Activated T-helper 1 cell treated with anti-CD3 and anti-CD28 coated beads, Interleukin-12 subunit alpha, Interleukin-12 subunit beta, Interleukin-2, Interleukin-4 antibody, amounts not matched to agents 30 ng/mL and 10 ng/mL and 1 ng/mL, durations not matched to agents 14 hours and 24 hours and 36 hours (primary cell): ENCODE measurements at regions not wholly inside any gene's neighbourhood (a gene's known extent, or its start where the extent isn't known, plus 50 kb on each side); places are given as distances from the start of the nearest gene placed in this dataset.

Experiments used
- DNase-seq: peaks from one replicate; pipeline ENCODE4 v3.0.0; 2021; ENCODE audit warnings: low spot score
- H3K27ac Mint-ChIP-seq: one replicate; pipeline ENCODE4 v1.8.0; 2021; ENCODE audit warnings: mild to moderate bottlenecking, mixed read lengths
- H3K27me3 Mint-ChIP-seq: one replicate; pipeline ENCODE4 v1.8.0; 2022; ENCODE audit warnings: mild to moderate bottlenecking, moderate library complexity, mixed read lengths; ENCODE audit not compliant: insufficient read depth
- H3K36me3 Mint-ChIP-seq: one replicate; pipeline ENCODE4 v1.8.0; 2021; ENCODE audit warnings: low read depth, mixed read lengths
- H3K4me1 Mint-ChIP-seq: one replicate; pipeline ENCODE4 v1.8.0; 2021; ENCODE audit warnings: low read depth, mixed read lengths
- H3K4me3 Mint-ChIP-seq: one replicate; pipeline ENCODE4 v1.8.0; 2021; ENCODE audit warnings: mild to moderate bottlenecking, moderate library complexity, mixed read lengths
- H3K9me3 Mint-ChIP-seq: one replicate; pipeline ENCODE4 v1.8.0; 2021; ENCODE audit warnings: mixed read lengths
- intact Hi-C: fragments of 100-400 bp; cut with micrococcal nuclease; formaldehyde crosslinking; loops from one replicate; pipeline ENCODE4 v1.15.1; 2024

DNA sequence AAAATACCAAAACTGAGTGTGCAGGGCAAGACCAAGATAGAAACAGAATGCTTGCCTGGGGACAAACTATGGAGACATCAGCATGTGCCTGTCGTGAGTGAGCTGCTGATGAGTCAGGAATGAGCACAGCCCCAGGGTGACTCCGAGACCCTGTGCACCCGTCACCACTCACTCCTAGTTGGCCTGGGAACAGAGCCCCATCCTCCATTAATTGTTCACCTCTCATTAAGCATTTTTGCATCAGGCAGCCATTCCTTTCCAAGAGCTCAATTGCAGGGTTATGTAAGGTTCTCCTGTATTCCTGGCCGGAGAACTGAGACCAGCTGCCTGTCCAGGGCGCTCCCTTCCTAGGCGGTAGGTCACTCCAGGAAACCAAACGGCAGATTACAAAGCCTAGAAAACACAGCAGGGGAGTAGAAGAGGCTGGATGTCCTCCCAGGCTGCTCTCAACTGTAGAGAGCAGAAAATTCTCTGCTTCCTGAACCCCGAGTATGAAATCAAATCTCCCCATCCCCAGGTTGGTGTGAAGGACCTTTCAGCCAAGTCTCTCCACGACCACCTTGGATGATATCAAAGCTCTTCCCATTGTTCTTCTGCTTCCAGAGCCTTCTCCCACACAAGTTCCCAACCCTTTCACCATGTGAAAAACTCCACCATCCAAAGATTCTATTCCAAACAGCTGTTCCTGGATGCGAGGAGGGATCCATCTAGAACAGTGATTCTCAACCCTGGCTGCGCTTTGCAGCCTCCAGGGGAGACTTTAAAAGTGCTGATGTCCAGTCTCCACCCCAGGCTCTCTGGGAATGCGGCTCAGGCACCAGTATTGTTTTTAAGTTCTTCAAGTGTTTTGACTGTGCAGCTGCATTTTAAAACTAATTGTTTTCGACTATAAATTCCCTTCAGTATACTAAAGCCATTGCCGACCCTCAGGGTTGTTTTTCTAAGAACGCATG, 532.6 kb upstream of the JARID2 start:
- peaks cover 2% of the 10 kb centered on the region for H3K27me3 Mint-ChIP-seq
- H3K36me3 Mint-ChIP-seq = peaks cover 3% of the 10 kb centered on the region
- peak overlapping the region; percentile 24 for H3K27ac Mint-ChIP-seq
- no peak for DNase-seq
- peaks cover 32% of the 10 kb centered on the region for H3K4me1 Mint-ChIP-seq
- H3K9me3 Mint-ChIP-seq = peaks cover 4% of the 10 kb centered on the region
- H3K4me3 Mint-ChIP-seq = no peak overlapping the region
- intact Hi-C loops = loop anchor here (5.0 kb wide), 3 partner anchors 51 to 441 kb away; no protein-coding TSS in a partner anchor

DNA sequence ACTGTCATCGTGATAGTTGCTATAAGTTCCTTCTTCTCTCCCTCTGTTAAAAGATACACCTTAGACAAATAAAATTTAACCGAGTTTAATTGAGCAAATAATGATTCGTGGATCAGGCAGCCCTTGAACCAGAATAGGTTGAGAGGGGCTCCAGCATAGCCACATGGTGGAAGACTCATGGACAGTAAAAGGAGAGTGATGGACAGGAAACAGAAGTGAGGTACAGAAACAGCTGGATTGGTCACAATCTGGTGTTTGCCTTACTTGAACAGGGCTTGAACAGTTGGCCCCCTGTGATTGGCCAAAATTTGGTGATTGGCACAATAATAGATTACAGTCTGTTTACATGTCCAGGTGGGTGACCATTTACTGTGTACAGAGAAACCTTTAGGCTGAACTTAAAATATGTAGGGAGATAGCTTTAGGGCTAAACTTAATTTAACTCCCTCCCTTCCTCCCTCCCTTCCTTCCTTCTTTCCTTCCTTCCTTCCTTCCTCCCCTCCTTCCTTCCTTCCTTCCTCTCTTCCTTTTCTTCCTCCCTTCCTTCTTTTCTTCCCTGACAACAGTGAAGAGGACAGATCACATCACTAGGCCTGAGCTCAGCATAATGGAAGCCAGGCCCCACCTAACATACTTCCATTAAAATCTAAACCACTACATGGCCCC, 531.8 kb upstream of the JARID2 start:
- intact Hi-C loops = loop anchor here (5.0 kb wide), 3 partner anchors 52 to 442 kb away; no protein-coding TSS in a partner anchor
- peaks cover 3% of the 10 kb centered on the region for H3K36me3 Mint-ChIP-seq
- peaks cover 2% of the 10 kb centered on the region for H3K27me3 Mint-ChIP-seq
- H3K4me1 Mint-ChIP-seq = peaks cover 32% of the 10 kb centered on the region
- DNase-seq = no peak
- H3K9me3 Mint-ChIP-seq = peaks cover 4% of the 10 kb centered on the region
- no peak overlapping the region for H3K27ac Mint-ChIP-seq
- no peak overlapping the region for H3K4me3 Mint-ChIP-seq

DNA sequence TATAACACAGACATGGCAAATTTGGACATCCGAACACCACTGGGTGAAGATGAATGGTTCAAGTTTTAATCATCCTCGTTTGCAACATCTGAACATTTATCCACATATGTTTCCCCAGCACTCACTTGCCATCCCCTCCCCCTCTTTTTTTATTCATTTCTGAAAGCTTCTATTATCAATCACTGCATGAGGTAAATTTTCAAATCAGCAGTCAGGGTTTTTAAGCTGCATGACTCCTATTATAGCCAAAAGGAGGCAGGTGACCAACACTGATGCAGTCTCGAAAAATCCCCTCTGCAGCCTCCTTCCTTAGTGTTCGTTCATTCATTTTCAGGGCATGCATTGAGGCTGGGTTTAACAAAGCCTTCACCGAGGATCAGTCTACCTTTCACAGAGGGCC, 530.8 kb upstream of the JARID2 start:
- no peak for DNase-seq
- H3K4me1 Mint-ChIP-seq = peaks cover 37% of the 10 kb centered on the region
- no peak overlapping the region for H3K27ac Mint-ChIP-seq
- H3K36me3 Mint-ChIP-seq = peaks cover 3% of the 10 kb centered on the region
- no peak overlapping the region for H3K4me3 Mint-ChIP-seq
- peaks cover 2% of the 10 kb centered on the region for H3K27me3 Mint-ChIP-seq
- peaks cover 4% of the 10 kb centered on the region for H3K9me3 Mint-ChIP-seq
- intact Hi-C loops = no loop called here

DNA sequence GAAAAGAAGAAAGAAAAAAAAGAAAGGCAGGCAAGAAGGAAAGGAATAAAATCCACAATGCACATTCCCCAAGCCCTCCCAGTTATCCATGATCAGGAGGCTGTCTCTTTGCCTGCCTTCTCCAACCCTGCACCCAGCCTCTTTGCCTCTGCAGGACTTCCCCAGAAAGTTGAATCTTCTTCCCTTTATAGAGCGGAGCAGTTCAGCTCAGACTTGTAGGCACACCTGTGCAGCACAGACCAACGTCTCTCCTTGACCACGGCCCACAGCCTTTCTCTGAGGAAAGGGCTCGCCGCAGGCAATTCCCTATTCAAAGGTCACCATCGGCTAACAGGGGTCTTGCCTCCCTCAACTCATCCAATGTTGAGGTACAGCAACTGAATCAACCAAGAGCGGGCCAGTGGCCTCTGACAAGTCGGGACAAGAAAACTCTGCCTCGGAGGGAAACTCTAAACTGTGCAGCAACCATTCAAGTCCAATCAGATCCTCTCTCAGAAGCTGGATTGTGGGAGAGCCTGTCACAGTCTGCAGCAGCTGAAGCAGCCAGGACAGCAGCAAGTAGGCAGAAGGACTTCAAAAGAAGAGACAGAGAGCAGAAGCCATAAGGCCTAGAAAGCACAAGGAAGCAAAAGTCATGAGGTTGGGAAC, 529.2 kb upstream of the JARID2 start:
- Mint-ChIP-seq H3K27me3 (peaks cover 2% of the 10 kb centered on the region), H3K36me3 (peaks cover 3% of the 10 kb centered on the region), H3K9me3 (peaks cover 4% of the 10 kb centered on the region), H3K4me3 (no peak overlapping the region), H3K4me1 (peaks cover 34% of the 10 kb centered on the region), H3K27ac (peak overlapping the region; percentile 42)
- intact Hi-C loops = loop anchor here (1.0 kb wide), 1 partner anchor 16 kb away; no protein-coding TSS in a partner anchor
- DNase-seq = no peak

DNA sequence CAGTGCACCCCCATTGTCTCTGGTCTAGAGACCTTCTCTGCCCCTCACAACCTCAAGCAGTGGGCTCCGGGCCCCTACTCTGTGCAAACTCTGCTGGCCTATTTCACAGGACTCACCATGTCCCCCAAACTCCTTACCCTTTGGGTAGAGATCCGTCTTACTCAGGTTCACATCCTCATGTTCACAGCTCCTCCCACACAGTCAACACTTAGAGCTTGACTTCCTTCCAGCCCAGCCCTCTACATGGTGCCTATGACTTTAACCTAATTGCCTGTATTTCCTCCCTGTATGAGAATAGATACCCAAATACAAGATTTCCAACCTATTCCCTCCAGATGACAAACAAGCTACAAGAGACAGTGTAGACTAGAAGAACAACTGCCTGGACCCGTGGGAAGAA, 528.6 kb upstream of the JARID2 start:
- Mint-ChIP-seq H3K27me3 (peaks cover 2% of the 10 kb centered on the region), H3K4me1 (peaks cover 34% of the 10 kb centered on the region), H3K27ac (peak overlapping the region; percentile 62), H3K36me3 (peaks cover 3% of the 10 kb centered on the region), H3K9me3 (peaks cover 4% of the 10 kb centered on the region), H3K4me3 (peak overlapping the region; percentile 13)
- intact Hi-C loops = loop anchor here (1.0 kb wide), 1 partner anchor 15 kb away; no protein-coding TSS in a partner anchor
- DNase-seq = no peak

DNA sequence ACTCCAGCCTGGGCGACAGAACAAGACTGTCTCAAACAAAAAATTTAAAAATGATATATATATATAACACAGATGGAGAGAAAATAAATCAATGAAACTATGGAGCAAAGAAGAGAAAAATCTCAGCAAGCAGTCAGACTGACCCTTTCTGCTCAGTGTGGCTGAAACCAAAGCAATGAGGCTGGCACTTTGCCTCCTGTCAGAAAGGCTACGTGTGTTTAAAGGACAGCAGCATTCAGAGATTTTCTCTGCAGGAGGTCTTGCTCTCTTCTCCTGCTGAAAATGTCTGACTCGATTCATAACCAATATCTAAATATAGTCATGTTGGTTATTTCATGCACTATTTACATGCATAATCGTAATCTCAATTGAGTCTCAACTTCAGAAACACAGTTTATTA, 527.0 kb upstream of the JARID2 start:
- H3K27ac Mint-ChIP-seq = no peak overlapping the region
- no peaks in the 10 kb centered on the region for H3K27me3 Mint-ChIP-seq
- H3K4me3 Mint-ChIP-seq = no peak overlapping the region
- H3K9me3 Mint-ChIP-seq = peaks cover 9% of the 10 kb centered on the region
- H3K4me1 Mint-ChIP-seq = peaks cover 50% of the 10 kb centered on the region
- intact Hi-C loops = no loop called here
- H3K36me3 Mint-ChIP-seq = peaks cover 3% of the 10 kb centered on the region
- DNase-seq = no peak

DNA sequence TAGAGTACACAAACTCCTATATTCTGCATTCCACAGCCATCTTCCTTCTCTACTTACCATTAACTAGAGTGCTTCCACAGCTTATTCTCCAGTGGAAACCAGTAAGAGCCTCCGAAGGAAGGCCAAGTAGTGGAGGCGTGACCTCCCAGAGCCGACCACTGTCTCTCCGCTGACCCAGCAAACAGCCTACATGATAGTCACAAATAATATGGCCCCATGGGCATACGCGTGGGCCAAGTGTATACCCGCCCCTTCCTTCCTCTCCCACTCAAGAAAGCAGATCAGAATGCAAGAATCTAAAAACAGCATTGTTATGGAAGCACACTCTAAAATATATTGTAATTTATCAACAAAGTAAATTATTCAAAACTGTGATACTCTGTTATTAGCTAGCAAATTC, 526.6 kb upstream of the JARID2 start:
- peak overlapping the region; percentile 56 for H3K27ac Mint-ChIP-seq
- H3K4me3 Mint-ChIP-seq = no peak overlapping the region
- DNase-seq = no peak
- no peaks in the 10 kb centered on the region for H3K27me3 Mint-ChIP-seq
- intact Hi-C loops = no loop called here
- H3K36me3 Mint-ChIP-seq = peaks cover 4% of the 10 kb centered on the region
- H3K9me3 Mint-ChIP-seq = peaks cover 12% of the 10 kb centered on the region
- H3K4me1 Mint-ChIP-seq = peaks cover 54% of the 10 kb centered on the region

DNA sequence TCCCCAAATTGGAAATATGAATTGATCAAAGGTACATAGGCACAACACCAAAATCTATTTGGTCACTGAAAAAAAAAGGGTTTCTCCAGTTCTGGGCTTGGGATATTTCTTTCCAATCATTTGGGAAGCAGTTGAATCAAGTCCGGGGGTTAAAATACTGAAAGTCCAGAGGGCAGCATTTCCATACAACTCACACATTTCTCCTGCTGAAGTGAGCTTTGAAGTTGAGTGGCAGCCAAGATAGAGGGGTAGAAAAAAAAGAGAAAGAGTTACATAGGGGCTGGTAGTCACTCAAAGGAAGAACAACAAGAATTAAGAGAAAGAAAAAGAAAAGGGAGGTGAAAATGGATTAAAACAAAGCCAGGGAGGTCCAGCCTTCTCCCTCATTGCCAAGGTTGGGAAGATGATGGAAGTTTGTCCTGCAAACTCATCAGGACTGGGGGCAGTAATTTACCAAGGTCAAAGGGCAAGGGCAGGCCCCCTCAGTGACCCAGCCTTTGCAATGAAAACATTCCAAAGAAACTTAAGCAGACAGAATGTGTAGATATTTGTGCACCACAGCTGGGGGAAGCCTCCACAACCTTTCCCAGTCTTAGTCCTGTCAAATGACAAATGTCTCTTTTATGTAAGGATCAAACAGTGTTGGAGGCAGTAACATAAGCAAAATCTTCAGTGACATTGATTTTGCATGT, 525.3 kb upstream of the JARID2 start:
- Mint-ChIP-seq H3K27me3 (no peaks in the 10 kb centered on the region), H3K27ac (peak overlapping the region; percentile 49), H3K4me1 (peaks cover 58% of the 10 kb centered on the region), H3K9me3 (peaks cover 12% of the 10 kb centered on the region), H3K36me3 (peaks cover 4% of the 10 kb centered on the region), H3K4me3 (no peak overlapping the region)
- DNase-seq = no peak
- intact Hi-C loops = no loop called here

DNA sequence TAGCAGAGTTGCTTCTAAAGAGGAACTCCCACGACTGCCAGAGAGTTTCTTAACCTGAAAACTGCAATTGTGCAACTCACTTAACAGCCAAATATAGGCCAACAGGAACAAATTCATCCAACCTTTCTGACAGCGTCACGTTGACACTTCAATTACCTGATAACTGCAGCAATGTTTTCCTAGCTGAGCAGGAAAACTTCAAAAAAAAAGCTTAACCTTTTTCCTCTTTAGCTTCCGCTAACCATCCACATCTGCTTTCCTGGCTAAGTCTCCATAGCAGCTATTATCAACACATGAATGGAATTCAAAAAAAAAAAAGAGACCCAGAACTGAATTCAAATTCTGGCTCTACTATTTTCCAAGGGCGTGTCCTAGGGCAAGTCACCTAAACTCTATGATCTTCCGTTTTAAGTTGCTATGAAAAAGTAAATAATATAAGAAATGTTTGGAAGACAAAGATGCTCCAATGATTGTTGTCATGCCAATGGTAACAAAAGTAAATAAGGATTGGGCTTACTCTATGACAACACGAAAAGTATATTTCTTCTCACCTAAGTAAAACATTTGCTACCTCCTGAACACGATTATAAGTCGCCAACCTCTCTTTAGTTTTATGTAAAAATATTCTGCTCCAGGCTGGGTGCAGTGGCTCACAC, 524.6 kb upstream of the JARID2 start:
- H3K27ac Mint-ChIP-seq = peak overlapping the region; percentile 49
- no peaks in the 10 kb centered on the region for H3K27me3 Mint-ChIP-seq
- H3K36me3 Mint-ChIP-seq = peaks cover 4% of the 10 kb centered on the region
- no peak overlapping the region for H3K4me3 Mint-ChIP-seq
- DNase-seq = no peak
- intact Hi-C loops = no loop called here
- peaks cover 58% of the 10 kb centered on the region for H3K4me1 Mint-ChIP-seq
- H3K9me3 Mint-ChIP-seq = peaks cover 12% of the 10 kb centered on the region

DNA sequence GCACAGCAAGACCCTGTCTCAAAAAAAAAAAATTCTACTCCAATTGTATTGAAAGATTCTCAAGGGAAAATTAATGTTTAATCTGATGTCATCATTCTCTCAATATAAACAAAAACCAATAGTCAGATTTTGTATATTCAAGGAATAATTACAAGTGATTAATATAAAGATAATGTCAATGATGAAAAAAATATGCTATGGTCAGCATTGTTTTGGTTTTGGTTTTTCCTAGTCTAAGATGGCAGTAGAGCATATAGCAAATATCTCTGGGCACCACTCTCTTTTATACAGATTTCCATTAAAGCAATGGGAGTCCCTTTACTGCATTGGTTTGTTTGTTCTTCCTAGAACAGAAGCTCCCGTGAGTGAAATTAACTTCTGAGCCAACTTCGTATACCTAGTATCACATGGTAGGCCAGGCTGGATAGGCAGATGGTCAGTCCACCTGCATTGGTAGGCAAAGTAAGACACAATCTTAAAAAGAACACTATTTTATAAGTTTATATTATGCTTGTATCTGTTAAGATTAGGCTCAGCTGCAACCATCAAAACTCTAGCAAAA, 523.8 kb upstream of the JARID2 start:
- Mint-ChIP-seq H3K4me1 (peaks cover 51% of the 10 kb centered on the region), H3K36me3 (peaks cover 7% of the 10 kb centered on the region), H3K9me3 (peaks cover 14% of the 10 kb centered on the region), H3K4me3 (no peak overlapping the region), H3K27ac (no peak overlapping the region), H3K27me3 (no peaks in the 10 kb centered on the region)
- no peak for DNase-seq
- intact Hi-C loops = no loop called here

DNA sequence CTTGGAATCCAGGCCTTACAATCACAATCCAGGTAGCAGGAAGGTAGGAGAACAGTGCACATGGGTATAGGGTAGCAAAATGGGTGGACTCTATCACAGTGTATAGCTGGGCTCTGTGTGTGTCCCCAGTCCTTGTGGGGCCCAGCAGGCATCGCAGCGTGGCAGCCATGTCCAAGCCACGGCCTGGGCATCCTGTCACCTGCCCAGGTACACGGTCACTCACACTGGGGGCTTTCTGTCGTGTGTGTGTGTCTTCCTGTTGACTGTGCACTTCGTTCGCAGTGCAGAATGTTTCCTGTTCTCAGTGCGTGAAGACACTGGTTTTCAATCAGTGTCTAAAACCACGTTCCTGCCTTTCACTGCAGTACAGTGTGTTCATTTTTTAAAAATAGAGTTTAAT, 523.2 kb upstream of the JARID2 start:
- DNase-seq = no peak
- no peak overlapping the region for H3K27ac Mint-ChIP-seq
- H3K4me3 Mint-ChIP-seq = no peak overlapping the region
- H3K4me1 Mint-ChIP-seq = peaks cover 45% of the 10 kb centered on the region
- peaks cover 4% of the 10 kb centered on the region for H3K36me3 Mint-ChIP-seq
- peaks cover 16% of the 10 kb centered on the region for H3K9me3 Mint-ChIP-seq
- intact Hi-C loops = no loop called here
- no peaks in the 10 kb centered on the region for H3K27me3 Mint-ChIP-seq
